ENCODE measurements at regions not wholly inside any gene's neighbourhood (a gene's known extent, or its start where the extent isn't known, plus 50 kb on each side); places are given as distances from the start of the nearest gene placed in this dataset.

DNA sequence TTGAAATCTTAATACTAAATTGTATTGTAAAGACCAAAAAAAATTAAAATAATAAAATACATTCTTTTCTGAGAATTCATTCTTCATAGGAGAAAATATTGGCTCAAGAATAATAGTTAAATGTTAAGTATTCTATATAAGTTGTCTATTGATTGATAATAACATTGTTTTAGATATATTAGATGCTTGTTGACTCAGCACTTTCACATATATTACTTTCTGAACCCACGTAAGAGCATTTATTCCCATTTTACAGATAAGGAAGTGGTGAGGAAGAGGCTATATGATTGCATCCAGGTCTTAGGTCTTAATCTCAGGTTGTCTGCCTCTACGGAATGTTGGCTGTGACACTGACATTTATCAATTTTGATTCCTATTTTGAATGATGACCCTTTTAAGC, 898.8 kb downstream of the TTLL7 start:
- TF ChIP-seq, protein P1, sequence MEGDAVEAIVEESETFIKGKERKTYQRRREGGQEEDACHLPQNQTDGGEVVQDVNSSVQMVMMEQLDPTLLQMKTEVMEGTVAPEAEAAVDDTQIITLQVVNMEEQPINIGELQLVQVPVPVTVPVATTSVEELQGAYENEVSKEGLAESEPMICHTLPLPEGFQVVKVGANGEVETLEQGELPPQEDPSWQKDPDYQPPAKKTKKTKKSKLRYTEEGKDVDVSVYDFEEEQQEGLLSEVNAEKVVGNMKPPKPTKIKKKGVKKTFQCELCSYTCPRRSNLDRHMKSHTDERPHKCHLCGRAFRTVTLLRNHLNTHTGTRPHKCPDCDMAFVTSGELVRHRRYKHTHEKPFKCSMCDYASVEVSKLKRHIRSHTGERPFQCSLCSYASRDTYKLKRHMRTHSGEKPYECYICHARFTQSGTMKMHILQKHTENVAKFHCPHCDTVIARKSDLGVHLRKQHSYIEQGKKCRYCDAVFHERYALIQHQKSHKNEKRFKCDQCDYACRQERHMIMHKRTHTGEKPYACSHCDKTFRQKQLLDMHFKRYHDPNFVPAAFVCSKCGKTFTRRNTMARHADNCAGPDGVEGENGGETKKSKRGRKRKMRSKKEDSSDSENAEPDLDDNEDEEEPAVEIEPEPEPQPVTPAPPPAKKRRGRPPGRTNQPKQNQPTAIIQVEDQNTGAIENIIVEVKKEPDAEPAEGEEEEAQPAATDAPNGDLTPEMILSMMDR (IDR thresholded peaks at IDR 0.05; ENCODE audit: insufficient read depth, low read length), result no peak
- no peak overlapping the region for H3K4me3 ChIP-seq (ENCODE audit: low read depth, low read length)
- DNase-seq (ENCODE audit: low read depth), result no peak

DNA sequence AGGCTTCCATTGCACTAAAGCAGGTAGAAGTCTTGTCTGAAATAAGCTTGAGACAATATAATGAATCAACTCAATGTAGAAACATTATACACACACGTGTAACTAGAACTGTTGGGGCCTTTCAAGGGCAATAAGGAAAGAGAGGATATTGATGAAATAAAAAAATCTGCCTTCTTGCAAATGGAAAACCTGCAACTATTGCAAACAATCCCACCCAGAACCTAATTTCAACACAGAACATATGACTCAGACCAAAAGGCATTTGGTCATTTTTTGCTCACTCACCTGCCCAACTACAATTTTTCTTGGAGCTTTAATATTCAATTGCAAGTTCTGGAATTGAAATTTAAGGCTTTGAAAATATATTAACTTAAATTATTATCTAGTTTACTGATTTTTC, 900.1 kb downstream of the TTLL7 start:
- H3K4me3 ChIP-seq (ENCODE audit: low read depth, low read length), result no peak overlapping the region
- no peak for DNase-seq (ENCODE audit: low read depth)
- TF ChIP-seq, protein P1 (IDR thresholded peaks at IDR 0.05; ENCODE audit: insufficient read depth, low read length), result no peak

DNA sequence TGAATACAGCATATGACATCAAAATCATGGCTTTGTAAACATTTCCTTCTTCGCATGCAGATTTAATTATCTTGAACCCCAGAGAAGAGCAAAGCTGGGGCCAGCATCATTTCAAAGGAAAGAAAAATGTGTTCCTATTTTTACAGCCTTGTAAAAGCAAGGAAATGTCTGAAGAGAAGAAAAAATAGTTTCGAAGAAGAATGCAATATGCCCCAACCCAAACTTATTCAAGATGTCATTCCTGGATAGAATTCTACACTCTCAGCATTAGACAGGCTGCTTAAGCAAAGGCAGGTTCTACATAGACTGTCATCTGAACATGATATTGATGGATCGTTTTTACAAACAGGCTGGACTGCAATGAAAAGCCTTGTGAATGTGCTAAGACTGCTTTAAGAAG, 900.8 kb downstream of the TTLL7 start:
- no peak overlapping the region for H3K4me3 ChIP-seq (ENCODE audit: low read depth, low read length)
- TF ChIP-seq, protein P1 (IDR thresholded peaks at IDR 0.05; ENCODE audit: insufficient read depth, low read length), result no peak
- no peak for DNase-seq (ENCODE audit: low read depth)

DNA sequence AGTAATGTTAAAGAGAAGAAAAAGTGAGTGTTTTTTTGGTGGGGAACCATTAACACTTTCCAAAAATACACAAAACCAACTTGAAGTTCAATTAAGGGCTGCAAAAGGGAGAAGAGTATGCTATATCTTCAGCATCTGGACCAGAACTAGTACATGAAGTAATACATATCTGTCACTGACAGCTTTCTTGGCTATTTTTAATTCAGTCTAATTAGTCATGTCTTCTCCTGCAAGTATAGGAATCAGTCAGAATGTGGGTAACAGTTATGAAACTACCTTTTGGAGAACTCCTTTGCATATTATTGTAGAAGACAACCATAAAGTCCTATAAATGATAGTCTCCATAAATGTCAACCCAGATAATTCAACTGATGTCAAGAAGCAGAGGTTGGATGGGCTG, 901.2 kb downstream of the TTLL7 start:
- H3K4me3 ChIP-seq (ENCODE audit: low read depth, low read length), result no peak overlapping the region
- TF ChIP-seq, protein P1 (IDR thresholded peaks at IDR 0.05; ENCODE audit: insufficient read depth, low read length), result no peak
- DNase-seq (ENCODE audit: low read depth), result no peak

DNA sequence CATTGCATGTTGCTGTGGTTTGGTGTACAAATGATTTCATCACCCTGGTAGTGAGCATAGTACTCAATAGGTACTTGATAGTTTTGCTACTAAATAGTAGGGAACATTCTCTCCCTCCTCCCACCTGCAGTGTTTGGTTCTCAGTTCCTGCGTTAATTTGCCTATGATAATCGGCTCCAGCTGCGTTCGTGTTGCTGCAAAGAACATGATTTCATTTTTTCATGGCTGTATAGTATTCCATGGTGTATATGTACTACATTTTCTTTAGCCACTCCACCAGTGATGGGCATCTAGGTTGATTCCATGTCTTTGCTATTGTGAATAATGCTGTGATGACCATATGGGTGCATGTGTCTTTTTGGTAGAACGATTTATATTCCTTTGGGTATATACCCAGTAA, 903.4 kb downstream of the TTLL7 start:
- H3K4me3 ChIP-seq (ENCODE audit: low read depth, low read length), result no peak overlapping the region
- TF ChIP-seq, protein P1 (IDR thresholded peaks at IDR 0.05; ENCODE audit: insufficient read depth, low read length), result no peak
- no peak for DNase-seq (ENCODE audit: low read depth)

DNA sequence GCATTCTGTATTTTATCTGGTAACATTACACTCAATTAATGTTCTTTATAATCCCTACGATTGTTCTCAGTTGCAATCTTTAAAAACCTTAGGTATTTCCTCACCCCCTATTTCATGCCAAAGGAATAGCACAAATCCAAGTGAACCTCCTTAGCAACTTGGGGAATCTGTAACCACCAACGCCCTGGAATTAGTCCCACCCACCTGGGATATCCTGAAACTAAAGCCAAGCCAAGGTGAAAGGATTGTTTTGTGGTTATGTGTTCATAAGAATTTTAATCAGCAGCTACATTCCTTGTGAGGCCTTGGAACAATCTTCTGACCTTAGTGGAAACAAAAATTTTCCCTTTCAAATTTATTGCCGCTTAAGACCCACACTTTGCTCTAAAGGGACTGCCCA, 908.7 kb downstream of the TTLL7 start:
- TF ChIP-seq, protein P1 (IDR thresholded peaks at IDR 0.05; ENCODE audit: insufficient read depth, low read length), result no peak
- H3K4me3 ChIP-seq (ENCODE audit: low read depth, low read length), result no peak overlapping the region
- no peak for DNase-seq (ENCODE audit: low read depth)

DNA sequence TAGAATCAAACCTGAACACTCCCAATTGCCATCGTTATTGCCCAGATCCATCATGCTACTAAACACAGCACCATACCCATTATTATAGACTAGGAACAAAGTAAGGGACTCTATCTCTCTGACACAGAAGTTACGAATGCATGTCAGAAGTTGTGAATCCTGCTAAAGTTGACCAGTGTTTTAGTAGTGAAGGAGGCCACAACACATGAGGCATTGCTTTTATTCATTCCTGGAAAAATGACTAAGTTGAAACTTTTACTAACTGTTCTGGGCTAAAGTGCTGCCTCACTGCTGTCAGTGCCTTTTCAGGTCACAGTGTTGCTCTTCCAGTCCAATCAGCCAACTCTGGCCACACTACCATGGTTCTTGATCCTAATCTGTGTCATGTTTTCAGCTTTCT, 911.1 kb downstream of the TTLL7 start:
- H3K4me3 ChIP-seq (ENCODE audit: low read depth, low read length), result no peak overlapping the region
- DNase-seq (ENCODE audit: low read depth), result no peak
- TF ChIP-seq, protein P1 (IDR thresholded peaks at IDR 0.05; ENCODE audit: insufficient read depth, low read length), result no peak
